ENCODE measurements at regions not wholly inside any gene's neighbourhood (a gene's known extent, or its start where the extent isn't known, plus 50 kb on each side); places are given as distances from the start of the nearest gene placed in this dataset.

- no peak overlapping the region for H3K4me3 ChIP-seq (ENCODE audit: low read length)
- no peaks in the 10 kb centered on the region for H3K27me3 ChIP-seq (ENCODE audit: control insufficient read depth, low read length)
- H3K9me3 ChIP-seq (ENCODE audit: control insufficient read depth, insufficient read depth, low read length), result no peaks in the 10 kb centered on the region
- no peaks in the 10 kb centered on the region for H3K79me2 ChIP-seq (ENCODE audit: control insufficient read depth, low read length)
- no peaks in the 10 kb centered on the region for H3K4me1 ChIP-seq (ENCODE audit: control insufficient read depth, low read length)
- no peak overlapping the region for H3K27ac ChIP-seq (ENCODE audit: low read depth, low read length)
- H3K4me2 ChIP-seq (ENCODE audit: low read length), result no peak overlapping the region
- no peaks in the 10 kb centered on the region for H4K20me1 ChIP-seq (ENCODE audit: control insufficient read depth, insufficient read depth, low read depth, low read length)
- TF ChIP-seq EZH2phosphoT487 (IDR thresholded peaks at IDR 0.05; ENCODE audit: borderline replicate concordance, low read length), result no peak
- TF ChIP-seq CTCF (IDR thresholded peaks at IDR 0.05; ENCODE audit: low read depth, low read length, poor library complexity, severe bottlenecking), result no peak
- no peaks in the 10 kb centered on the region for H3K9me2 ChIP-seq (replicated peaks; ENCODE audit: control insufficient read depth, low read length)
- H3K36me3 ChIP-seq (ENCODE audit: control insufficient read depth, low read length), result no peaks in the 10 kb centered on the region
- H3F3A ChIP-seq (ENCODE audit: control insufficient read depth, insufficient read depth), result no peaks in the 10 kb centered on the region
Observed at GRCh38 chr9:81191222-81191621, 498.1 kb downstream of the TLE1 start.

GRCh38 chr9:81190659-81191058 is 498.7 kb downstream of the TLE1 start:
- no peak overlapping the region for H3K4me3 ChIP-seq (ENCODE audit: low read length)
- no peaks in the 10 kb centered on the region for H3K36me3 ChIP-seq (ENCODE audit: control insufficient read depth, low read length)
- TF ChIP-seq CTCF (IDR thresholded peaks at IDR 0.05; ENCODE audit: low read depth, low read length, poor library complexity, severe bottlenecking) (no peak), EZH2phosphoT487 (IDR thresholded peaks at IDR 0.05; ENCODE audit: borderline replicate concordance, low read length) (no peak)
- H3K4me1 ChIP-seq (ENCODE audit: control insufficient read depth, low read length), result no peaks in the 10 kb centered on the region
- H3K79me2 ChIP-seq (ENCODE audit: control insufficient read depth, low read length), result no peaks in the 10 kb centered on the region
- H3K9me3 ChIP-seq (ENCODE audit: control insufficient read depth, insufficient read depth, low read length), result no peaks in the 10 kb centered on the region
- H3K27ac ChIP-seq (ENCODE audit: low read depth, low read length), result no peak overlapping the region
- H3F3A ChIP-seq (ENCODE audit: control insufficient read depth, insufficient read depth), result no peaks in the 10 kb centered on the region
- no peaks in the 10 kb centered on the region for H3K9me2 ChIP-seq (replicated peaks; ENCODE audit: control insufficient read depth, low read length)
- H3K27me3 ChIP-seq (ENCODE audit: control insufficient read depth, low read length), result no peaks in the 10 kb centered on the region
- H3K4me2 ChIP-seq (ENCODE audit: low read length), result no peak overlapping the region
- no peaks in the 10 kb centered on the region for H4K20me1 ChIP-seq (ENCODE audit: control insufficient read depth, insufficient read depth, low read depth, low read length)

GRCh38 chr9:81183761-81184160 is 505.6 kb downstream of the TLE1 start:
- Histone ChIP-seq H3K4me2 (ENCODE audit: low read length) (no peak overlapping the region), H4K20me1 (ENCODE audit: control insufficient read depth, insufficient read depth, low read depth, low read length) (no peaks in the 10 kb centered on the region), H3K27ac (ENCODE audit: low read depth, low read length) (no peak overlapping the region), H3K27me3 (ENCODE audit: control insufficient read depth, low read length) (no peaks in the 10 kb centered on the region), H3K4me3 (ENCODE audit: low read length) (no peak overlapping the region), H3K4me1 (ENCODE audit: control insufficient read depth, low read length) (no peaks in the 10 kb centered on the region), H3K9me2 (replicated peaks; ENCODE audit: control insufficient read depth, low read length) (no peaks in the 10 kb centered on the region), H3K9me3 (ENCODE audit: control insufficient read depth, insufficient read depth, low read length) (no peaks in the 10 kb centered on the region), H3K36me3 (ENCODE audit: control insufficient read depth, low read length) (no peaks in the 10 kb centered on the region), H3K79me2 (ENCODE audit: control insufficient read depth, low read length) (no peaks in the 10 kb centered on the region), H3F3A (ENCODE audit: control insufficient read depth, insufficient read depth) (no peaks in the 10 kb centered on the region)
- TF ChIP-seq CTCF (IDR thresholded peaks at IDR 0.05; ENCODE audit: low read depth, low read length, poor library complexity, severe bottlenecking), result no peak
- TF ChIP-seq EZH2phosphoT487 (IDR thresholded peaks at IDR 0.05; ENCODE audit: borderline replicate concordance, low read length), result no peak

DNA sequence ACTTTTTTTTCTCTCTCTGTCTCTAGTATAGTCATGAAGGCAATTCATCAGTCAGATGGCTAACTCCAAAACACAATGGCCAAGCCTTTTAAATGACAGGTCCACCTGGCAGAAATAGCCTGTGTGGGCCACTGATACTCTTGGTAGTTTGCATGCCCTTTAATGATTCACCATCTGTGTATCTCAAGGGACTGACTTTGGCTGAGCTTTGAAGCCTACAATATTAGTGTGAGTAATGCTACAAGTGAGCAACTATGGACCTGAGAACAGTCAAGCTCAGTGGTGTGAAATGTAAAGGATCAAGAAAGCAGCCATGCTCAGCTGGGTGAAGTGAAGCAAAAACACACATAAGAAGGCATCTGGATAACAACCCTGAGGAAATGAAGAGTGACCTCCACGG is 506.9 kb downstream of the TLE1 start:
- no peak overlapping the region for H3K4me3 ChIP-seq (ENCODE audit: low read length)
- no peak for TF ChIP-seq EZH2phosphoT487 (IDR thresholded peaks at IDR 0.05; ENCODE audit: borderline replicate concordance, low read length)
- TF ChIP-seq CTCF (IDR thresholded peaks at IDR 0.05; ENCODE audit: low read depth, low read length, poor library complexity, severe bottlenecking), result no peak
- no peaks in the 10 kb centered on the region for H4K20me1 ChIP-seq (ENCODE audit: control insufficient read depth, insufficient read depth, low read depth, low read length)
- H3K4me2 ChIP-seq (ENCODE audit: low read length), result no peak overlapping the region
- H3K9me2 ChIP-seq (replicated peaks; ENCODE audit: control insufficient read depth, low read length), result no peaks in the 10 kb centered on the region
- no peak overlapping the region for H3K27ac ChIP-seq (ENCODE audit: low read depth, low read length)
- no peaks in the 10 kb centered on the region for H3K4me1 ChIP-seq (ENCODE audit: control insufficient read depth, low read length)
- no peaks in the 10 kb centered on the region for H3K9me3 ChIP-seq (ENCODE audit: control insufficient read depth, insufficient read depth, low read length)
- no peaks in the 10 kb centered on the region for H3F3A ChIP-seq (ENCODE audit: control insufficient read depth, insufficient read depth)
- H3K79me2 ChIP-seq (ENCODE audit: control insufficient read depth, low read length), result no peaks in the 10 kb centered on the region
- no peaks in the 10 kb centered on the region for H3K36me3 ChIP-seq (ENCODE audit: control insufficient read depth, low read length)
- H3K27me3 ChIP-seq (ENCODE audit: control insufficient read depth, low read length), result no peaks in the 10 kb centered on the region
